ENCODE measurements at regions not wholly inside any gene's neighbourhood (a gene's known extent, or its start where the extent isn't known, plus 50 kb on each side); places are given as distances from the start of the nearest gene placed in this dataset.

DNA sequence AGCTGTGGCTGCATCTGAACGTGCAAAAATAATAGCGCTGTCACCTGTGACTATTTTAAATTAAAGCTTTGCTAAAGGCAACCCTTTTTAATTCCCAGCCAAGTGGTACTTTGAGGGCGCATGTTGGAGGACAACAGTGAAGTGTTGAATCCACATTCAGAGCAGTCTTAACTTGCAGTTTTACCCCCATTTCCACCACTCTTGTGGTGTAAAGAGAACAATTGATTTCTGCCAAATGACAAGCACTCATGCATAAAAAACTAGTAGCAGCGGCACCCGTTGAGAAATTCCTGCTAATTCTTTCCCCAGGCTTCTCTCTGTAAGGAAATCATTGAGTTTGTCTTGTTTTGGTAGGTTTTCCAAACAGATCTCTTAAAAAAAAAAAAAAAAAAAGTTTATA lies 1033.3 kb downstream of the EFNB2 start:
- H3K27me3 Mint-ChIP-seq (ENCODE audit: insufficient read depth, low read depth, poor library complexity), result no peaks in the 10 kb centered on the region
- H3K9me3 Mint-ChIP-seq, result no peaks in the 10 kb centered on the region

More for the DNA sequence above, 1033.3 kb downstream of the EFNB2 start:
- peaks cover 15% of the 10 kb centered on the region for H3K4me1 ChIP-seq (ENCODE audit: insufficient read depth)
- peak; percentile 42 for DNase-seq (ENCODE audit: low spot score)
- H3K9me2 ChIP-seq (ENCODE audit: insufficient read depth), result no peaks in the 10 kb centered on the region
- no peaks in the 10 kb centered on the region for H4K20me1 ChIP-seq (replicated peaks; ENCODE audit: insufficient read depth)
- H3K36me3 ChIP-seq (ENCODE audit: insufficient read depth), result no peaks in the 10 kb centered on the region
- H3K27ac Mint-ChIP-seq, result no peak overlapping the region
- no peak overlapping the region for H3K4me3 ChIP-seq
- no peak overlapping the region for H2AFZ ChIP-seq
- H3K4me1 Mint-ChIP-seq, result peaks cover 15% of the 10 kb centered on the region
- peak overlapping the region; percentile 18; the same call in 1 of the 2 replicates for H3K4me2 ChIP-seq
- no peaks in the 10 kb centered on the region for H3K79me2 ChIP-seq (replicated peaks; ENCODE audit: insufficient read depth)
- no peaks in the 10 kb centered on the region for H3K36me3 Mint-ChIP-seq (ENCODE audit: low read depth)
- no peak for TF ChIP-seq ZNF331 (CRISPR knock-in tag; IDR thresholded peaks at IDR 0.05; ENCODE audit: low read depth)
- TF ChIP-seq, protein P1, sequence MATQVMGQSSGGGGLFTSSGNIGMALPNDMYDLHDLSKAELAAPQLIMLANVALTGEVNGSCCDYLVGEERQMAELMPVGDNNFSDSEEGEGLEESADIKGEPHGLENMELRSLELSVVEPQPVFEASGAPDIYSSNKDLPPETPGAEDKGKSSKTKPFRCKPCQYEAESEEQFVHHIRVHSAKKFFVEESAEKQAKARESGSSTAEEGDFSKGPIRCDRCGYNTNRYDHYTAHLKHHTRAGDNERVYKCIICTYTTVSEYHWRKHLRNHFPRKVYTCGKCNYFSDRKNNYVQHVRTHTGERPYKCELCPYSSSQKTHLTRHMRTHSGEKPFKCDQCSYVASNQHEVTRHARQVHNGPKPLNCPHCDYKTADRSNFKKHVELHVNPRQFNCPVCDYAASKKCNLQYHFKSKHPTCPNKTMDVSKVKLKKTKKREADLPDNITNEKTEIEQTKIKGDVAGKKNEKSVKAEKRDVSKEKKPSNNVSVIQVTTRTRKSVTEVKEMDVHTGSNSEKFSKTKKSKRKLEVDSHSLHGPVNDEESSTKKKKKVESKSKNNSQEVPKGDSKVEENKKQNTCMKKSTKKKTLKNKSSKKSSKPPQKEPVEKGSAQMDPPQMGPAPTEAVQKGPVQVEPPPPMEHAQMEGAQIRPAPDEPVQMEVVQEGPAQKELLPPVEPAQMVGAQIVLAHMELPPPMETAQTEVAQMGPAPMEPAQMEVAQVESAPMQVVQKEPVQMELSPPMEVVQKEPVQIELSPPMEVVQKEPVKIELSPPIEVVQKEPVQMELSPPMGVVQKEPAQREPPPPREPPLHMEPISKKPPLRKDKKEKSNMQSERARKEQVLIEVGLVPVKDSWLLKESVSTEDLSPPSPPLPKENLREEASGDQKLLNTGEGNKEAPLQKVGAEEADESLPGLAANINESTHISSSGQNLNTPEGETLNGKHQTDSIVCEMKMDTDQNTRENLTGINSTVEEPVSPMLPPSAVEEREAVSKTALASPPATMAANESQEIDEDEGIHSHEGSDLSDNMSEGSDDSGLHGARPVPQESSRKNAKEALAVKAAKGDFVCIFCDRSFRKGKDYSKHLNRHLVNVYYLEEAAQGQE (IDR thresholded peaks at IDR 0.05; ENCODE audit: unreplicated experiment), result no peak
- TF ChIP-seq, protein P2, sequence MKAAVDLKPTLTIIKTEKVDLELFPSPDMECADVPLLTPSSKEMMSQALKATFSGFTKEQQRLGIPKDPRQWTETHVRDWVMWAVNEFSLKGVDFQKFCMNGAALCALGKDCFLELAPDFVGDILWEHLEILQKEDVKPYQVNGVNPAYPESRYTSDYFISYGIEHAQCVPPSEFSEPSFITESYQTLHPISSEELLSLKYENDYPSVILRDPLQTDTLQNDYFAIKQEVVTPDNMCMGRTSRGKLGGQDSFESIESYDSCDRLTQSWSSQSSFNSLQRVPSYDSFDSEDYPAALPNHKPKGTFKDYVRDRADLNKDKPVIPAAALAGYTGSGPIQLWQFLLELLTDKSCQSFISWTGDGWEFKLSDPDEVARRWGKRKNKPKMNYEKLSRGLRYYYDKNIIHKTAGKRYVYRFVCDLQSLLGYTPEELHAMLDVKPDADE (IDR thresholded peaks at IDR 0.05), result no peak
- no peak for TF ChIP-seq POLR2AphosphoS5 (IDR thresholded peaks at IDR 0.05; ENCODE audit: low read depth)
- no peak for TF ChIP-seq STAT1 (IDR thresholded peaks at IDR 0.05; ENCODE audit: unreplicated experiment)
- TF ChIP-seq, protein P3, sequence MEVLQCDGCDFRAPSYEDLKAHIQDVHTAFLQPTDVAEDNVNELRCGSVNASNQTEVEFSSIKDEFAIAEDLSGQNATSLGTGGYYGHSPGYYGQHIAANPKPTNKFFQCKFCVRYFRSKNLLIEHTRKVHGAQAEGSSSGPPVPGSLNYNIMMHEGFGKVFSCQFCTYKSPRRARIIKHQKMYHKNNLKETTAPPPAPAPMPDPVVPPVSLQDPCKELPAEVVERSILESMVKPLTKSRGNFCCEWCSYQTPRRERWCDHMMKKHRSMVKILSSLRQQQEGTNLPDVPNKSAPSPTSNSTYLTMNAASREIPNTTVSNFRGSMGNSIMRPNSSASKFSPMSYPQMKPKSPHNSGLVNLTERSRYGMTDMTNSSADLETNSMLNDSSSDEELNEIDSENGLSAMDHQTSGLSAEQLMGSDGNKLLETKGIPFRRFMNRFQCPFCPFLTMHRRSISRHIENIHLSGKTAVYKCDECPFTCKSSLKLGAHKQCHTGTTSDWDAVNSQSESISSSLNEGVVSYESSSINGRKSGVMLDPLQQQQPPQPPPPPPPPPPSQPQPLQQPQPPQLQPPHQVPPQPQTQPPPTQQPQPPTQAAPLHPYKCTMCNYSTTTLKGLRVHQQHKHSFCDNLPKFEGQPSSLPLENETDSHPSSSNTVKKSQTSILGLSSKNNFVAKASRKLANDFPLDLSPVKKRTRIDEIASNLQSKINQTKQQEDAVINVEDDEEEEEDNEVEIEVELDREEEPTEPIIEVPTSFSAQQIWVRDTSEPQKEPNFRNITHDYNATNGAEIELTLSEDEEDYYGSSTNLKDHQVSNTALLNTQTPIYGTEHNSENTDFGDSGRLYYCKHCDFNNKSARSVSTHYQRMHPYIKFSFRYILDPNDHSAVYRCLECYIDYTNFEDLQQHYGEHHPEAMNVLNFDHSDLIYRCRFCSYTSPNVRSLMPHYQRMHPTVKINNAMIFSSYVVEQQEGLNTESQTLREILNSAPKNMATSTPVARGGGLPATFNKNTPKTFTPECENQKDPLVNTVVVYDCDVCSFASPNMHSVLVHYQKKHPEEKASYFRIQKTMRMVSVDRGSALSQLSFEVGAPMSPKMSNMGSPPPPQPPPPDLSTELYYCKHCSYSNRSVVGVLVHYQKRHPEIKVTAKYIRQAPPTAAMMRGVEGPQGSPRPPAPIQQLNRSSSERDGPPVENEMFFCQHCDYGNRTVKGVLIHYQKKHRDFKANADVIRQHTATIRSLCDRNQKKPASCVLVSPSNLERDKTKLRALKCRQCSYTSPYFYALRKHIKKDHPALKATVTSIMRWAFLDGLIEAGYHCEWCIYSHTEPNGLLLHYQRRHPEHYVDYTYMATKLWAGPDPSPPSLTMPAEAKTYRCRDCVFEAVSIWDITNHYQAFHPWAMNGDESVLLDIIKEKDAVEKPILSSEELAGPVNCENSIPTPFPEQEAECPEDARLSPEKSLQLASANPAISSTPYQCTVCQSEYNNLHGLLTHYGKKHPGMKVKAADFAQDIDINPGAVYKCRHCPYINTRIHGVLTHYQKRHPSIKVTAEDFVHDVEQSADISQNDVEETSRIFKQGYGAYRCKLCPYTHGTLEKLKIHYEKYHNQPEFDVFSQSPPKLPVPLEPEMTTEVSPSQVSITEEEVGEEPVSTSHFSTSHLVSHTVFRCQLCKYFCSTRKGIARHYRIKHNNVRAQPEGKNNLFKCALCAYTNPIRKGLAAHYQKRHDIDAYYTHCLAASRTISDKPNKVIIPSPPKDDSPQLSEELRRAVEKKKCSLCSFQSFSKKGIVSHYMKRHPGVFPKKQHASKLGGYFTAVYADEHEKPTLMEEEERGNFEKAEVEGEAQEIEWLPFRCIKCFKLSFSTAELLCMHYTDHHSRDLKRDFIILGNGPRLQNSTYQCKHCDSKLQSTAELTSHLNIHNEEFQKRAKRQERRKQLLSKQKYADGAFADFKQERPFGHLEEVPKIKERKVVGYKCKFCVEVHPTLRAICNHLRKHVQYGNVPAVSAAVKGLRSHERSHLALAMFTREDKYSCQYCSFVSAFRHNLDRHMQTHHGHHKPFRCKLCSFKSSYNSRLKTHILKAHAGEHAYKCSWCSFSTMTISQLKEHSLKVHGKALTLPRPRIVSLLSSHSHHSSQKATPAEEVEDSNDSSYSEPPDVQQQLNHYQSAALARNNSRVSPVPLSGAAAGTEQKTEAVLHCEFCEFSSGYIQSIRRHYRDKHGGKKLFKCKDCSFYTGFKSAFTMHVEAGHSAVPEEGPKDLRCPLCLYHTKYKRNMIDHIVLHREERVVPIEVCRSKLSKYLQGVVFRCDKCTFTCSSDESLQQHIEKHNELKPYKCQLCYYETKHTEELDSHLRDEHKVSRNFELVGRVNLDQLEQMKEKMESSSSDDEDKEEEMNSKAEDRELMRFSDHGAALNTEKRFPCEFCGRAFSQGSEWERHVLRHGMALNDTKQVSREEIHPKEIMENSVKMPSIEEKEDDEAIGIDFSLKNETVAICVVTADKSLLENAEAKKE (CRISPR knock-in tag; IDR thresholded peaks at IDR 0.05), result no peak
- no peak for TF ChIP-seq CREB1 (CRISPR knock-in tag; IDR thresholded peaks at IDR 0.05; ENCODE audit: low read depth)
- no peak for TF ChIP-seq NANOG (IDR thresholded peaks at IDR 0.05; ENCODE audit: borderline replicate concordance)
- no peak for TF ChIP-seq EZH2phosphoT487 (IDR thresholded peaks at IDR 0.05; ENCODE audit: unreplicated experiment)
- TF ChIP-seq ZNF114 (CRISPR knock-in tag; IDR thresholded peaks at IDR 0.05), result no peak
- TF ChIP-seq JUNB (IDR thresholded peaks at IDR 0.05; ENCODE audit: unreplicated experiment), result no peak
- 0 out of 3 replicates have a peak, but pooled peaks have one; percentile 30 for ATAC-seq
- H3K27me3 ChIP-seq (ENCODE audit: insufficient read depth), result no peaks in the 10 kb centered on the region
- H3K27ac ChIP-seq (ENCODE audit: low read depth), result peak overlapping the region; percentile 5; the same call in 1 of the 2 replicates
- H3F3A ChIP-seq (replicated peaks; ENCODE audit: low read depth), result no peaks in the 10 kb centered on the region
- H3K4me3 Mint-ChIP-seq, result no peak overlapping the region

All from GM23338 (cell line).